Endothelial cell of umbilical vein (primary cell): ENCODE measurements at regions not wholly inside any gene's neighbourhood (a gene's known extent, or its start where the extent isn't known, plus 50 kb on each side); places are given as distances from the start of the nearest gene placed in this dataset.

Source experiments
- CTCF ChIP-seq, 2 donors: IDR thresholded peaks; 1 replicate in 1 of 2; 2 replicates in 1 of 2; pipeline ENCODE4 v1.5.1; 2011; ENCODE audit warnings: low read length in 2 of 2, mild to moderate bottlenecking in 2 of 2, moderate library complexity in 2 of 2, control low read depth in 1 of 2, inconsistent platforms in 1 of 2, low read depth in 1 of 2; ENCODE audit not compliant: insufficient read depth in 1 of 2; ENCODE audit errors: extremely low read depth in 1 of 2
- POLR2A ChIP-seq: IDR thresholded peaks from 2 replicates; pipeline ENCODE4 v1.6.1; 2012; ENCODE audit warnings: low read depth, mild to moderate bottlenecking, control low read depth, low read length
- POLR2AphosphoS5 ChIP-seq: IDR thresholded peaks from 2 replicates; pipeline ENCODE4 v1.6.1; 2012; ENCODE audit warnings: low read depth, mild to moderate bottlenecking, control low read depth, low read length, moderate library complexity; ENCODE audit not compliant: insufficient read depth

- TF ChIP-seq POLR2AphosphoS5: no peak
- no peak for TF ChIP-seq CTCF (IDR thresholded peaks at IDR 0.05; ENCODE audit: extremely low read depth in 1 of 2, insufficient read depth in 1 of 2, low read depth in 1 of 2, low read length in 2 of 2)
- no peak for TF ChIP-seq POLR2A
Observed at GRCh38 chr1:68811806-68812205, 314.9 kb upstream of the DEPDC1 start.
